HG03025 (cell line): ENCODE measurements at regions not wholly inside any gene's neighbourhood (a gene's known extent, or its start where the extent isn't known, plus 50 kb on each side); places are given as distances from the start of the nearest gene placed in this dataset.
"Not testable (repeated sequence)": the region's sequence is repeated elsewhere in the genome, so short reads cannot be mapped to it uniquely, and the experiment has no call there.

Experiments used
- ATAC-seq: cut with Tn5 transposase; IDR thresholded peaks from one replicate; pipeline ENCODE4 v1.9.1; 2021; ENCODE audit warnings: mild to moderate bottlenecking, moderate library complexity; ENCODE audit not compliant: unreplicated experiment, low FRiP score

DNA sequence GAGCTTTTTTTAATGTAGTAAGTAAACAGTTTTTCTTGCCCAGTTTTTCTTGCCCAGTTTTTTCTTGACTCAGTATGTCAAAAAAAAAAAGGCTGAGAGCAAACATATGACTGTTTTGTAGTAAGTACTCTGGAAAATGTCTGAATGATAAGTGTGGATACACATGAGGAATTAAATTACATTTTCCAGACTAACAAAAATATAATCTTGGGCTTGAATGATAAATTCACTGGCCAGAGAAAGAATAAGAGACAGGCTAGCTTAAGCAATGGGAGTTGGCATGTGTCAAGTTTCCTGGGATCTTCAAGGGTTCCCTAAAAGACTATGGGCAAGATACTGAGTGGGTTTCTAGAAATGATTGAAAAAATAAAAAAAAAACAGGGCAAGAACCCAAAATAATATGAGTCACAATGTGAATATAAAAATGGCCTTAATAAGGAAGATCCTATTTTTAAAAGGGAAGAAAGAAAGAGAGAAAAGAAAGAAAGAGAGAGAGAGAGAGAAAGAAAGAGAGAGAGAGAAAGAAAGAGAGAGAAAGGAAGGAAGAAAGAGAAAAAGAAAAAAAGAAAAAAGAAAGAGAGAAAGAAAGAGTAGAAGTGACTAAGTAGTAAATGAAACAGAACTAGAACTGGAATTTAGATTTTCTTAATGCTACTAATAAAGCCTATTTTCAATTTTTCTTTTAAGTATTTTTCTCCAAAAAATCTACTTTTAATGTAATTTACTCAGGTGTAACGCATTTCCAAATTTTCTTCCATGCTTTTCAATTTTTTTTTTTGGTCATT, 60.2 kb downstream of the TFPI2 start:
- no peak for ATAC-seq

- ATAC-seq: peak; percentile 64
Observed at GRCh38 chr7:93828260-93828659, 62.3 kb downstream of the TFPI2 start.

- ATAC-seq: no peak
Observed at GRCh38 chr7:93823621-93824020, 66.9 kb downstream of the TFPI2 start.

- ATAC-seq: no peak
Observed at GRCh38 chr7:93821463-93821862, 69.1 kb downstream of the TFPI2 start.

- no peak for ATAC-seq
Observed at GRCh38 chr7:93819699-93820098, 70.9 kb downstream of the TFPI2 start.

DNA sequence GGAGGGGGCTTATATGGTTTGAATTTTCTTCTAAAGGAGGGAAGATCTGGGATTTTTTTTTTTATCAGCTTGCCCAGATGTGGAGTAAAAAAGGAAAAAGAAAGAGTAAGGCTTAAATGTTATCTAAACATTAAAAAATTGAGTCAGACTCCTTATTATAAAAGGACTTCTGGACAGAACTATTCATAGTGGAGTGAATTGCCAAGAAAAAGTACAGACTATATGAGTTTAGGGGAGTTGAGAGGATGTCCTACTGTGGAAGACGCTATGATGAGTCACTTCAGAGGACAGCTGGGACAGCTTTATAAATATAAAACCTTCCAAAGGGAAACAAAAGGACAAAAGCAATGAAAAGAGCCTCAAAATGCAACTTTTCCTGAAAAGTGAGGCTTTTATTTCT, 73.0 kb downstream of the TFPI2 start:
- no peak for ATAC-seq

DNA sequence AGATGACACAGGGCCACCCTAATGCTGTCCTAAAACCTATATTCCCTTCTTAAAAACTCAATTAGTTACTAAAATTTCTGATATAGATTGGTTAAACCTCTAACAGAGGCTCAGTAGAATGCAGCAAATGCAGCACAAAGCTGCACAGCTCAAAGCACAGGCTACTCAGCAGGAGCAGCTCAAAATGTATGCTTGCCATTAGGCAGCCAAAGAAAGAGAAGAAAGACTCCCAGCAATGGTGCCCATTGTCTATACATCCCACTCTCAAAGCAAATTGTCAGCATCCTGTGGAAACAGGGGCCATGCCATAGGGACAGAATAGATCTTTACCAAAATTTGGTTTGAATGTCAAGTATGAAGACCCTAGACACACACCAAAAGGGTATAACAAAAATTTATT, 73.5 kb downstream of the TFPI2 start:
- ATAC-seq: no peak

GRCh38 chr7:93813514-93813913, 77.0 kb downstream of the TFPI2 start:
- ATAC-seq: no peak

DNA sequence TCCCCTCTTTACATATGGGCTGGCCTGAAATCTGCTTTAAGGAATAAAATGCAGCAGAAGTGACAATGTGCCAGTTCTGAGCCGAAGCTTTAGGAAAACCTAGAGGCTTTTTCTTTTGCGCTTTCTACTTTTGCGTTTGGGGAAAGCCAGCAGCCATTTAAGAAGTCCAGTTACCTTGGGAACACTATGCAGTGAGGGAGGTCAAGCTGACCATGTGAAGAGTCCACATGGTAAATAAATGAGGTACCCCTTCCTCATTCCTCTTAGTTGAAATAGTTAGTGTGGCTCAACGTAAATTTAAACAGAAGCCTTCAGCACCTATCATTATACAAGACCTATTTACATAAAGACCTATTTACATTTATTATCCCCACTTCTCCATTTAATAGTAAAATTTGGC, 78.5 kb downstream of the TFPI2 start:
- ATAC-seq: no peak

DNA sequence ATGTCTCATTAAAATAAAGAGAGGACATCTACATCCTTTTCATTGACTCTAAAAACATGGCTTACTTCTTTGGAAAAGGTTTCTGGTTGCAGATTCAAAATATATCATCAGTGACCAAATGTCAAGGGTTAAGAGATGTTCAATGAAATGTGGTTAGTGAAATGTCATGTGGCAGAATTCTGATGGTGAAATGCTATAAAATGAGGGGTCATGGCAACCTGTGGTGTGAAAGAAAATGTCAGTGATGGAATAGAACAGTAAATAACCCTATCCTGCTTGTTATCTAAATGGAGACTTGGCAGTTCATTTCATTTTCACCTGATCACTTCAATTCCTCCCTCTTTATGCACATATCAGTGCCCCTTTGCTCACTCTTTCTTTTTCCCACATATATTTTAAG, 79.4 kb downstream of the TFPI2 start:
- ATAC-seq: no peak

DNA sequence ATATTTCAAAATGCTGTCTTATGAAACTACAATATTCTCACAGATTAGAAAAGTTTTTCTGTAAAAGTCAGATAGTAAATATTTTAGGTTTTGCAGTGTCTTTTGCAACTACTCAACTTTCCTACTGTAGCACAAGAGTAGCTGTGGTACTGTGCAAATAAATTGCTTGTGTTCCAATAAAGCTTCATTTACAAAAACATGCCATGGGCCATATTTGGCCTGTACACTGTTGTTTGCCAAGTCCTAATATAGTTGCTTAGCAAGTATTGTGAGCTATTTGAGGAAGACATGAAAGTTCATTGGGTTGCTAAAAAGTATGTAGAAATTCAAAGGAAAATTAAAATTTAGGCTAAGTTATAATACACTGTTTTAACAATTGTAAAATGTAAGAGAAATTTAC, 80.0 kb downstream of the TFPI2 start:
- ATAC-seq: no peak

- ATAC-seq: no peak
Observed at GRCh38 chr7:93804726-93805125, 85.8 kb downstream of the TFPI2 start.

DNA sequence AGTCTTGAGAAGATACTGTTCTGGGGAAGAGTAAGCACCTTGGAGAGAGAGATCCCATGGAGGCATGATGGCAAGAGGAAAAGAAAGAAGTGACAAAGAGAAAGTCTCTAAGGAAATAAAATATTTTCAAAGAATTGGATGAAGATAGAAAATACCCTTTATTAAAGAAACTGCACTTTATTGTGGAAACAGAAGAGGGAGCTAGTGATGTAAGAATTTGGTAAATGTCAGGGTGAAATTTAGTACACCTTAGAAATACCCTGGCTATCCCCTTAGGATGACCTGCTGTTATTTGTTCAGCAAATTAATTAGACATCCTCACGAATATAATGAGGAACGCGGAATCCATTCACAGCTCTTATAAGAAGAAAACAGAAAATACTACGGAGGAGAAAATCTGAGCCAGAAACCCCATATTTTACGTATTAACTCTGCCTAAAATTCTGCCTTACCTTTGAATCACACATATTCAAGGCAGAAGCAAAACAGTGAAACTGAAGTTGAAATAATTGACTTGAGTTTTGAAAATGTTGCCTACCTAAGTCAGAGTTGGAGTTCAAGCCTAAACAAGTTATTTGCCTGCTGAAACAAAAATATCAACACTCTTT, 90.7 kb downstream of the TFPI2 start:
- ATAC-seq: no peak

DNA sequence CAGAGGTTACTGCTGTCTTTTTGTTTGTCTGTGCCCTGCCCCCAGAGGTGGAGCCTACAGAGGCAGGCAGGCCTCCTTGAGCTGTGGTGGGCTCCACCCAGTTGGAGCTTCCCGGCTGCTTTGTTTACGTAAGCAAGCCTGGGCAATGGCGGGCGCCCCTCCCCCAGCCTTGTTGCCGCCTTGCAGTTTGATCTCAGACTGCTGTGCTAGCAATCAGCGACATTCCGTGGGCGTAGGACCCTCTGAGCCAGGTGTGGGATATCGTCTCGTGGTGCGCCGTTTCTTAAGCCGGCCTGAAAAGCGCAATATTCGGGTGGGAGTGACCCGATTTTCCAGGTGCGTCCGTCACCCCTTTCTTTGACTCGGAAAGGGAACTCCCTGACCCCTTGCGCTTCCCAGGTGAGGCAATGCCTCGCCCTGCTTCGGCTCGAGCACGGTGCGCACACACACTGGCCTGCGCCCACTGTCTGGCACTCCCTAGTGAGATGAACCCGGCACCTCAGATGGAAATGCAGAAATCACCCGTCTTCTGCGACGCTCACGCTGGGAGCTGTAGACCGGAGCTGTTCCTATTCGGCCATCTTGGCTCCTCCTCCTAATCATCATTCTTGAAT, 97.4 kb downstream of the TFPI2 start:
- not testable (repeated sequence) for ATAC-seq

DNA sequence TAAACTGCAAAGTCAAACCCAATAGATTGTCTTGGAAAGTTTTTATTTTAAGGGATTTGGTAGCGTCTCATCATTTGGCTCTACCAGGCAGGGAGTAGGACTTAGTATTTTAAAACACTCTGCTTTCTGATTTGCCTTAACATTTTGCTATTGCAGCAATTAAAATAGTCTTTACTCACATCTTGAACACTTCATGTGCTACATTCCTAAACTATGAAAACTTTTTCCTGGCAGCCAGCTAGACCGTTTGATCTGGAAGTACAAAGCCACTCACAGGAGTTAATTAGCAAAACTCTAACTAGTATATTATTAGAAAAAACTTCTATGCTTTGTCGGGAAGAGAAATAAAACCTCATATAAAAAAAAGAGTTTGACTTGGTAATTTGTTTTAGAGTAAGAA, 111.4 kb downstream of the TFPI2 start:
- ATAC-seq: no peak

GRCh38 chr7:93778384-93778783, 112.2 kb downstream of the TFPI2 start:
- no peak for ATAC-seq

- no peak for ATAC-seq
Observed at GRCh38 chr7:93773446-93773845, 117.1 kb downstream of the TFPI2 start.

DNA sequence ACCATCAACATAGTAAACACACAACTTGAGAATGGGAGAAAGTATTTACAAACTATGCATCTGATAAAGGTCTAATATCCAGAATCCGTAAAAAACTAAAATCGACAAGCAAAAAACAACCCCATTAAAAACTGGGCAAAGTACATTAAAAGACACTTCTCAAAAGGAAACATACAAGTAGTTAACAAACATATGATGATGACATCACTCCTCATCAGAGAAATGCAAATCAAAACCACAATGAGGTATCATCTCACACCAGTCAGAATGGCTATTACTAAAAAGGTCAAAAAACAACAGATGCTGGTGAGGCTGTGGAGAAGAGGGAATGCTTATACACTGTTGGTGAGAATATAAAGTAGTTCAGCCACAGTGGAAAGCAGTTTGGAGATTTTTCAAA, 125.1 kb downstream of the TFPI2 start:
- ATAC-seq: no peak

GRCh38 chr7:93758631-93759030, 131.9 kb downstream of the TFPI2 start:
- no peak for ATAC-seq

DNA sequence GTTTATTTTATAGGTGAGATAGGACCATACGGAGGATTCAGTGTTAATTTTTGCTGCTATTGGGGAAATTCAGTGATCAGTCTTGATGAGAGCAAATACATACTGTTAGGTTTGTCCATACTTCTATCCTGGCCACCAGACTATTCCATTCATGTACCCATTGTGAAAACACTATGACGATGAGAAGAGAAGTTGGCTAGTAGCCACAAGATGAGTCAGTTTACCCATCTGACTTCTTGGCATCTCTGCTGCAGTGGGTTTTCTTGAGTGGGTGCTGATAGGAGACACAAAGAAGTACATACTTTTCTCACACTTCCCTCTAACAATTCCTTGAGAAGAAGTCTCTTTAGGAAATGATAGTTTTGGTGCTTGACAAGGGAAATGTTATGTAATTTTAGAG, 133.1 kb downstream of the TFPI2 start:
- no peak for ATAC-seq

GRCh38 chr7:93756890-93757289, 133.7 kb downstream of the TFPI2 start:
- no peak for ATAC-seq

DNA sequence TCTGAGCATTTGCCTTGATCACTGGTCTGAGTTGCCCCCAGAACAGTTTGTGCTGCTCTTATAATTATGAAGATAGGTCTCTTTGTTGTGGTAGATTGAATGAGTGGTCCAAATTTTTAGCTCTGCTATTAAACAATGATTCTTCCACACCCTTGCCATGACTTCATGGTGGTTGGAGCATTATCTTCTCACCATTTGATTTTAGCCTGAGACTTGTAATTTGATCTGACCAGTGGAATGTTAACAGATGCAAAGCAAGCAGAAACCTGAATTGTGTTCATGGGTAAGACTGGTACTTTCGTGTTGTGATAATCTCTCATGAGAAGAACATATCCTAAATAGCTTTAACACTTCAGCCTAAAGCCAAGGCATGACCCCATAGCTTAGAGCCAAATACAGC, 139.1 kb downstream of the TFPI2 start:
- no peak for ATAC-seq
